ENCODE measurements at regions not wholly inside any gene's neighbourhood (a gene's known extent, or its start where the extent isn't known, plus 50 kb on each side); places are given as distances from the start of the nearest gene placed in this dataset.
"Not testable (repeated sequence)": the region's sequence is repeated elsewhere in the genome, so short reads cannot be mapped to it uniquely, and the experiment has no call there.

DNA sequence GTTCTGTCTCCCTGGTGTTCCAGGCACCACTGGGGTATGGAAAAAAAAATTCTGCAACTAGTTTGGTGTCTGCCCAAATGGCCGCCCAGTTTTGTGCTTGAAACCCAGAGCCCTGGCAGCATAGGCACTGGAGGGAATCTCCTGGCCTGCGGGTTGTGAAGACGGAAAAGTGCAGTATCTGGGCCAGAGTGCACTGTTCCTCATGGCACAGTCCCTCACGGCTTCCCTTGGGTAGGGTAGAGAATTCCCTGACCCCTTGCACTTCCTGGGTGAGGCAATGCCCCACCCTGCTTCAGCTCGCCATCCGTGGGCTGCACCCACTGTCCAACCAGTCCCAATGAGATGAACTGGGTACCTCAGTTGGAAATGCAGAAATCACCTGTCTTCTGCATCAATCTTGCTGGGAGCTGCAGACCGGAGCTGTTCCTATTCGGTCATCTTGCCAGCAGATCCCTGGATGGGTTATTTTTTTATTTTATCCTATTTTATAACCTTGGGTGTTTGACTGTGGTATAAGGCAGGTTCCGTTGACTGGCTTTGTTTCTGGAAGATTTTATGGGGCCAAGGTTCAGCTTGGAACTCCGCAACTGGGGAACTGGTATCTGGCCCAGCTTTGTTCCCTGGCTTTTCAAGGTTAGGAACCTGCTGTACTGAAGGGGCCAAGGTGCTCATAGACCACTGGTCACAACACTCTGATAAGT, 59.5 kb upstream of the IRAK1BP1 start:
- ATAC-seq; H3K4me3 ChIP-seq (ENCODE audit: low read length); H3K4me1 ChIP-seq (ENCODE audit: control insufficient read depth in 2 of 2, insufficient read depth in 2 of 2, low read length in 2 of 2); H3K4me3 Mint-ChIP-seq; H3K27ac ChIP-seq (ENCODE audit: low read depth, low read length); H3K9me3 ChIP-seq (ENCODE audit: control insufficient read depth in 2 of 3, low read length in 3 of 3); H3K27me3 ChIP-seq (ENCODE audit: control insufficient read depth in 2 of 2, insufficient read depth in 2 of 2, low read length in 2 of 2); CTCF ChIA-PET; H3K36me3 ChIP-seq (ENCODE audit: control insufficient read depth in 2 of 3, insufficient read depth in 3 of 3, low read length in 3 of 3); DNase-seq; H3K4me1 Mint-ChIP-seq; H3K27ac Mint-ChIP-seq; POLR2A ChIA-PET; intact Hi-C loops (cut with micrococcal nuclease): not testable (repeated sequence)
- peaks cover 3 to 37% (median 17%) of the 10 kb centered on the region in 11 donors for H3K9me3 Mint-ChIP-seq
- H3K36me3 Mint-ChIP-seq = peaks cover 0 to 11% (median 0%) of the 10 kb centered on the region in 5 donors
- peaks cover 0 to 35% (median 34%) of the 10 kb centered on the region in 5 donors for H3K27me3 Mint-ChIP-seq

- H3K27me3 Mint-ChIP-seq = peaks cover 0 to 41% (median 38%) of the 10 kb centered on the region in 5 donors
- no peak overlapping the region for H3K27ac Mint-ChIP-seq
- H3K4me3 Mint-ChIP-seq = no peak overlapping the region
- POLR2A ChIA-PET = no interaction called here
- intact Hi-C loops (cut with micrococcal nuclease) = no loop called here
- ATAC-seq (peak; percentile 12), DNase-seq (no peak)
- peaks cover 3 to 39% (median 13%) of the 10 kb centered on the region in 11 donors for H3K9me3 Mint-ChIP-seq
- peaks cover 0 to 11% (median 0%) of the 10 kb centered on the region in 5 donors for H3K36me3 Mint-ChIP-seq
- CTCF ChIA-PET = no interaction called here
- no peaks in the 10 kb centered on the region for H3K4me1 Mint-ChIP-seq
- no peaks in the 10 kb centered on the region for H3K4me1 ChIP-seq (ENCODE audit: control insufficient read depth in 2 of 2, insufficient read depth in 2 of 2, low read length in 2 of 2)
- H3K4me3 ChIP-seq (ENCODE audit: low read length) = no peak overlapping the region
- no peaks in the 10 kb centered on the region for H3K27me3 ChIP-seq (ENCODE audit: control insufficient read depth in 2 of 2, insufficient read depth in 2 of 2, low read length in 2 of 2)
- H3K36me3 ChIP-seq (ENCODE audit: control insufficient read depth in 2 of 3, insufficient read depth in 3 of 3, low read length in 3 of 3) = no peaks in the 10 kb centered on the region
- no peak overlapping the region for H3K27ac ChIP-seq (ENCODE audit: low read depth, low read length)
- no peaks in the 10 kb centered on the region for H3K9me3 ChIP-seq (ENCODE audit: control insufficient read depth in 2 of 3, low read length in 3 of 3)
Observed at GRCh38 chr6:78808356-78808891, 58.9 kb upstream of the IRAK1BP1 start.

GRCh38 chr6:78808933-78809332, 58.4 kb upstream of the IRAK1BP1 start:
- H3K9me3 Mint-ChIP-seq = peaks cover 3 to 39% (median 13%) of the 10 kb centered on the region in 11 donors
- no peaks in the 10 kb centered on the region for H3K4me1 Mint-ChIP-seq
- no peak for ATAC-seq
- Histone ChIP-seq H3K36me3 (ENCODE audit: control insufficient read depth in 2 of 3, insufficient read depth in 3 of 3, low read length in 3 of 3) (no peaks in the 10 kb centered on the region), H3K27ac (ENCODE audit: low read depth, low read length) (no peak overlapping the region), H3K9me3 (ENCODE audit: control insufficient read depth in 2 of 3, low read length in 3 of 3) (no peaks in the 10 kb centered on the region), H3K4me3 (ENCODE audit: low read length) (no peak overlapping the region), H3K4me1 (ENCODE audit: control insufficient read depth in 2 of 2, insufficient read depth in 2 of 2, low read length in 2 of 2) (no peaks in the 10 kb centered on the region), H3K27me3 (ENCODE audit: control insufficient read depth in 2 of 2, insufficient read depth in 2 of 2, low read length in 2 of 2) (no peaks in the 10 kb centered on the region)
- CTCF ChIA-PET = no interaction called here
- no peak for DNase-seq
- peaks cover 0 to 41% (median 38%) of the 10 kb centered on the region in 5 donors for H3K27me3 Mint-ChIP-seq
- no peak overlapping the region for H3K4me3 Mint-ChIP-seq
- peaks cover 0 to 11% (median 0%) of the 10 kb centered on the region in 5 donors for H3K36me3 Mint-ChIP-seq
- POLR2A ChIA-PET = no interaction called here
- intact Hi-C loops (cut with micrococcal nuclease) = no loop called here
- H3K27ac Mint-ChIP-seq = no peak overlapping the region

DNA sequence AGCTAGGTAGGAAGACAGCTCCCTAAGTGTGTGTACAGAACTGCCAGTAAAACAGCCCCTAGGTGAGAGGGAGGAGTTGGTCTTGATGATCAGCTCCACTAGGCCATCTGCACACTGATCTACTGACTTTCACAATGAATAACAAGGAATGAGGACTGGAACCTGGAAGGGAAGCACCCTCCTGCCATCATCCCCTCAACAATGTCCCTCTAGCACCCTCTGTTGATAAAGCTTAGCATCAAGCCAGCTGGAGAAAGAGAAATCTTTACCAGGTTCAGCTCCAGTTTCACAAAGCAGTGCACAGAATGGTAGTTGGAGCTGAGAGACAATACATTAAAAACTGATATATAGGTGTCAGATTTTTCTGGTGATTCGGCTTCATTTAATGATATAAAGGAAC, 57.2 kb upstream of the IRAK1BP1 start:
- ChIA-PET CTCF (no interaction called here), POLR2A (no interaction called here)
- Histone ChIP-seq H3K9me3 (ENCODE audit: control insufficient read depth in 2 of 3, low read length in 3 of 3) (no peaks in the 10 kb centered on the region), H3K36me3 (ENCODE audit: control insufficient read depth in 2 of 3, insufficient read depth in 3 of 3, low read length in 3 of 3) (no peaks in the 10 kb centered on the region), H3K4me3 (ENCODE audit: low read length) (no peak overlapping the region), H3K27me3 (ENCODE audit: control insufficient read depth in 2 of 2, insufficient read depth in 2 of 2, low read length in 2 of 2) (no peaks in the 10 kb centered on the region), H3K4me1 (ENCODE audit: control insufficient read depth in 2 of 2, insufficient read depth in 2 of 2, low read length in 2 of 2) (no peaks in the 10 kb centered on the region), H3K27ac (ENCODE audit: low read depth, low read length) (no peak overlapping the region)
- DNase-seq (no peak), ATAC-seq (no peak)
- intact Hi-C loops (cut with micrococcal nuclease) = loop anchor here in 1 of 2 donors (1.0 kb wide), 1 partner anchor 11 kb away; no protein-coding TSS in a partner anchor
- peaks cover 0 to 11% (median 0%) of the 10 kb centered on the region in 5 donors for H3K36me3 Mint-ChIP-seq
- peaks cover 0 to 42% (median 41%) of the 10 kb centered on the region in 5 donors for H3K27me3 Mint-ChIP-seq
- H3K4me1 Mint-ChIP-seq = no peaks in the 10 kb centered on the region
- H3K27ac Mint-ChIP-seq = no peak overlapping the region
- no peak overlapping the region for H3K4me3 Mint-ChIP-seq
- peaks cover 0 to 41% (median 6%) of the 10 kb centered on the region in 11 donors for H3K9me3 Mint-ChIP-seq

DNA sequence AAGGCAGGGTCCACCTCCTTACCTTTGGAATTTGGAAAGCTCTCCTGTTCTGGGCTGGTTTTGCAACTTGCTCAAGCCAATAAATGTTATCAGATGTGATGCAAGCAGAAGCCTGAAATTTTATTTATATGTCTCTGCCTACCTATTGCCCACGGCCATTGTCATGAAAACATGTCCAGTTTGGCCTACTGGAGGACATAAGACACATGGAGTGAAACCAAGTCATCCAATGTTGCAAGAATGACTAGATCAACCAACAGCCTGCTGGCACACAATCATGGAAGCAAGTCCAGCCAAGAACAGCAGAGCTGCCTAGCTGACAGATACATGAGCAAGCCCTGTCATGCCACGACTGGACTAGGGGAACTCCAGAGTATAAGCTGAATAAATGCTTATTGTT, 56.7 kb upstream of the IRAK1BP1 start:
- H3K27ac ChIP-seq (ENCODE audit: low read depth, low read length) = no peak overlapping the region
- intact Hi-C loops (cut with micrococcal nuclease) = loop anchor here in 1 of 2 donors (1.0 kb wide), 1 partner anchor 11 kb away; no protein-coding TSS in a partner anchor
- ATAC-seq = no peak
- no peaks in the 10 kb centered on the region for H3K9me3 ChIP-seq (ENCODE audit: control insufficient read depth in 2 of 3, low read length in 3 of 3)
- no peaks in the 10 kb centered on the region for H3K4me1 ChIP-seq (ENCODE audit: control insufficient read depth in 2 of 2, insufficient read depth in 2 of 2, low read length in 2 of 2)
- no peaks in the 10 kb centered on the region for H3K36me3 ChIP-seq (ENCODE audit: control insufficient read depth in 2 of 3, insufficient read depth in 3 of 3, low read length in 3 of 3)
- Mint-ChIP-seq H3K4me1 (no peaks in the 10 kb centered on the region), H3K4me3 (no peak overlapping the region), H3K27me3 (peaks cover 0 to 42% (median 41%) of the 10 kb centered on the region in 5 donors), H3K36me3 (peaks cover 0 to 11% (median 0%) of the 10 kb centered on the region in 5 donors), H3K27ac (no peak overlapping the region), H3K9me3 (peaks cover 0 to 39% (median 7%) of the 10 kb centered on the region in 11 donors)
- CTCF ChIA-PET = no interaction called here
- H3K4me3 ChIP-seq (ENCODE audit: low read length) = no peak overlapping the region
- DNase-seq = no peak
- POLR2A ChIA-PET = no interaction called here
- no peaks in the 10 kb centered on the region for H3K27me3 ChIP-seq (ENCODE audit: control insufficient read depth in 2 of 2, insufficient read depth in 2 of 2, low read length in 2 of 2)

Measured in naive thymus-derived CD4-positive, alpha-beta T cell (primary cell).